ENCODE measurements at regions not wholly inside any gene's neighbourhood (a gene's known extent, or its start where the extent isn't known, plus 50 kb on each side); places are given as distances from the start of the nearest gene placed in this dataset.
"Not testable (repeated sequence)": the region's sequence is repeated elsewhere in the genome, so short reads cannot be mapped to it uniquely, and the experiment has no call there.

DNA sequence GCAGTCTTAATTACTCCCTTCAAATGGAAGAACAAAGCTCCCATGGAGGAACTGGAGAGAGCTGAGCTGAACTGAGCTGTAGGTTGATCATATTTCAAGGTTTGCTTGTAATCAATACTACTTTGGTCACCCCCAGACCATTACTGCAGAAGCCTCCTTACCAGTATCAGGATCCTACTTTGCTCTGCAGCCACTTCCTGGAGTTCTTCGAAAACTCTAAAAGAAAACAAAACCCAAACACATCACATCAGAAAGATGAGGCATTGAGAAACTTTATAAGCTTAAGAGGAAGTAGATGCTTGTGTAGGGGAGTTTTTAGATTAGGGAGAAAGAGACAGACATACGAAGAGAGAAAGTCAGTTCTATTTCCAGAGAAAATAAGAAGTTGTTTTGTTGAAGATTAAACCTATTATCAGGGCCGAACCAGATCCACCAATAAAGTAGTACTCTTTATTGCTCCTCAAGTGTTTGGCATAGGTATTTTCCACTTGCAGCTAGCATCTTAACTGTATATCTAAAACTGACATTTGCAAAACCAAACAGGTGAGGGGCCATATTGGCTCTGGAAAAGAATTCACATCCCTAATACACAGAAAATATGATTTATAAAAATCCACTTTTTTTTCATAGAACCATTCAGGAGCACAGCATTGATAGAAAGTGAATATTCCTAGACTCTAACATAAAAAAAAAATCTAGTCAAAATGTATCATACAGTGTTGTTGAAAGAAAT, 166.9 kb upstream of the KLF7 start:
- peak; percentile 72 for DNase-seq

DNA sequence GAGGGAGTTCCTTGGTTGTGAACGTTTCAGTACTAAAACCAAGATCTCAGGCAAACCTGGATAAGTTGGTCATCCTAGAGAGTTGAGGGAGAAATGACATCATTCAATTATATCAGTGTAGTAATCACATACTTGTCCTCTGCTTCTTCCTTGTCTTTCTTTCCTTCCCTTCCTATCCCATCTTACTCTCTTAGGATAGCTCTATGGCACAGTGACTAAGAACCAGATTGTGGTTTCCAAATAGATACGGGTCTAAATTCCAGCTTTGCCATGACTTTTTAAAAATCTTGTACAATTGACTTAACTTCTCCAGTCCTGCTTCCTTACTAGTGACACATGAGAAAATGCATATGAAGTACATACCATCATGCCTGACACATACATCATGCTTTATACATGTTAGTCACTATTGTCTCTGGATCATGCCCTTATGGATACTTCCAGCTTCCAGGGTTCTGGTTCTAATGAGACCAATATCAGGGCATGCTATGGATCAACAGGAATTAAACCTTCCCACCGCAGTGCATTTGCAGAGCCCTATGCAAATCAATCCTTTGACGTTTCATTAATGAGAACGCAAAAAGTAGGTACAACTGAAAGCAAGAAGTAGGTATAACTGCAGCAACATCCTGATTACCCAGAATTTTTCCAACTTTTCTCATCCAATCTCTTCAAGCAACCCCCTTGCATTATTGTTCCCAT, 168.0 kb upstream of the KLF7 start:
- DNase-seq: no peak

DNA sequence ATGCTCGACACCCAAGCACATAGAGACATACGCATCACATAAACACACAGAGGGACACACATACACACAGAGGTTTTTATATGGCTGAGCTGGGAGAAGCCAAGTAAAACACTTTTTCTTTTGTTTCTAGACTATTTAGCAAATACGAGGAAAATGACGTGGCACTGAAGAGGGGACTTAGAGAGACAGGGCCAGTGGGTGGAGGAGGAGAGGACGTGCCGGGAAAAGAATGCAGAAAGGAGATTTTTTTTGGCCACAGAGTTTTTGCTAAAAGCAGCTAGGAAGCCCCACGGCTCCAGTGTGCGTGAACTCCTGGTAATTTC, 168.5 kb upstream of the KLF7 start:
- DNase-seq: no peak

DNA sequence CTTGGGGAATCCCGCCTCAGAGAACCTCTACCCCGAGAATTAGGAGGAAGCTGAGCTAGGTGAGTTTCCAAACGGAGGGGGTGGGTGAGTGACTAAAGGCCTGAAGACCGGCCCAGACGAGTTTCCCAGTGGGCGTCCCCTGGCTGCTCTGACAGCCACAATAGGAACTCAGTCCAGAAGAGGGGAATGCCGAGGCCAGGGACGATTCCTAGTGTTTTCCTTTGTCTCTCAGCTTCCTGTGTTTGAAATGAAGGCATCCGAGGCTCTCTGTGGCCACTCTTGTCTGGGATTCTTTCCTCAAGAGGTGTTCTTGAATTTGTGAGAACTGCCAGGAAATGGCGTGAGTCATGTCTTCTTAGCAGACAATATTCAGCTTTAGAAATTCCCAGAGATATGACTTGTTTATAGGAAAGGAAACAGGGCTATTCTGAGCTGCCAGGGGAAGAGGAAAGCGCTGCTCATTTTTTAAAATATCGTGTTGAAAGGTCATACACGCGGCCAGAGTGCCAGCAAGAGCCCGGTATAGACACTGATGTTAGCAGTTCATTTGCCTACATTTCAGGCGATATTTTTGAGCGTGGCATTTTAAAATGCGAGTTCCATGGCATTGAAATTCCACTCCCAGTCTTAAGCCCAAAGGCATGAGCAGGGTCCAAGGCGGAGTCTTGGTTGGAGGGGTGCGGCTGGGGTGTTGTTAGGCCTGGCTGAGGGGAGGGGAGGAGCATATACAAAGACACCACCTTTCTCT, 169.1 kb upstream of the KLF7 start:
- no peak for DNase-seq

DNA sequence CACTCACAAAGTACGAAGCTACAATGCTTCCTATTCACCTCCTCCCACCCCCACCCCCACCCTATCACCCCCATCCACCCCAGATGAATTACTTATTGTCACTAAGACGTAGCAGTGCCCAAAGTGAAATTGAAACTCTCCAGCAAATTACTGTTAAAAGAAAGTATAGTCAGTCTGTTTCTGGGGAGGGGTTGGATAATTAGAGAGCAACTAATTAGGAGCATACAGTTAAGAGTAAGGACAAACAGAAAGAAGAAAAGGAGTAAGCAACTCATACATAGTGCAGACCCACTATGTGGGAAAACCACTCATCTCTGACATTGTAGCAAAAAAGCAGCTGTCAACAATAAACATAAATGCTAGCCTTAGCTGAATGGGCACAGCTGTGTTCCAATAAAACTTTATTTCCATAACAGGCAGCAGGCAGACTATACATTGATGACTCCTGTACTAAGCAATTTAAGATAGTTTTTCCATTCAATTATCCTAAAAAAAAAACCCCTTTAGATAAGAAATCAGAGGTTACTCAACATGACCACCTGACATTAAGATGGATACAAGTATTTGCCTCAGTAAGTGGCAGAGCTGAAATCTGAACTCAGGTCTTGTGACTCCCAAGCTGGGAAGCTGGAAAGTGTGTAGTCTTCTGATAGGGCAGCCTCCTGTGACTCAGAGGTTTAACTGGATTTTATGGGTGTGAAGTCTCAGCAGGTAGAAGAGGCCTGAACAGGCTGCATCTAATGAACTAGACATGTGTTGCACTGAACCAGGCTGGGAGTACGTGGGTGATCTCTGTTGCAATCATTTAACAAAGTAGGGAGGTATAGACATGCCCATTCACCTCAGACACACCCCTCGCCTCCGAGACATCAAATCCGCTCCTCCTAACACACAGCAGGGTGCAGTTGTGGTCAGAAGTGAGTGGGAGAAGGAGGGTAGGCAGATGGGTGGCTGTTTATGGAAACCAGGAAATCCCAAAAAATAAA, 171.8 kb upstream of the KLF7 start:
- DNase-seq: peak; percentile 62

DNA sequence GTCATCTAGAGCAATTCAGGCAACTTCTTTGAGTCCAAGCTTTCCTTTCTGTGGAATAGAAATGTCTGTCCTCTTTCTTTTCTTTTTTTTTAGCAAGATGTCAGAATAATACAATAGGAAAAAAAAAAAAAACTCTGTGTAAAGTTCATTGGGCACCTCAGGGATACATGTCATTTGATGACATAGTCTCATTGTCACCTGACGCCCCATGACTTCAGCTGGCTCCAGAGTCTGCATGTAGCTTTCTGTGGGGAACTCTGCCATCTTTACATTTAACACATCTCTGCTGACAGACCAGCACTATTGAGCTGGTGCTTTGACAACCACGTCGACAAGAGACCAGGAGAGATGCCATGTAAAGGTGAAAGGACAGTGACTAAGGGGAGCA, 172.5 kb upstream of the KLF7 start:
- no peak for DNase-seq

DNA sequence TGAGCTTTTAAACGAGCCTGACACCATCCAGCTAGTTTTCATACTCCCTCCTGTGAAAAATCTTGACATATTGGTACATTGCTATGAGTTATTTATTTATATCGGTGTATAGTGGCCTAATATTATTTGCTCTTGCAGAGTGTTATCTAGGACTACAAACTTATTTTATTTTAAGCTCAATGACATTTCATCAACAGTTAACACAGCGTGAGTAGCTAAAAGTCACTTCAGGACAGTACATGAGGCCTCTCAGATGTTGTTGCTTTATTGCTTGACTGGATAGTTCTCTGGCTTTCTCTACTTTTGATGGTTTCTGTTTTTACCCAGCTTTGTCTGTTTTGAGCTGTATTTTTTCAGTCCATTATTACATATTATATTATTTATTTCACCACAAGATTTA, 172.9 kb upstream of the KLF7 start:
- DNase-seq: no peak

DNA sequence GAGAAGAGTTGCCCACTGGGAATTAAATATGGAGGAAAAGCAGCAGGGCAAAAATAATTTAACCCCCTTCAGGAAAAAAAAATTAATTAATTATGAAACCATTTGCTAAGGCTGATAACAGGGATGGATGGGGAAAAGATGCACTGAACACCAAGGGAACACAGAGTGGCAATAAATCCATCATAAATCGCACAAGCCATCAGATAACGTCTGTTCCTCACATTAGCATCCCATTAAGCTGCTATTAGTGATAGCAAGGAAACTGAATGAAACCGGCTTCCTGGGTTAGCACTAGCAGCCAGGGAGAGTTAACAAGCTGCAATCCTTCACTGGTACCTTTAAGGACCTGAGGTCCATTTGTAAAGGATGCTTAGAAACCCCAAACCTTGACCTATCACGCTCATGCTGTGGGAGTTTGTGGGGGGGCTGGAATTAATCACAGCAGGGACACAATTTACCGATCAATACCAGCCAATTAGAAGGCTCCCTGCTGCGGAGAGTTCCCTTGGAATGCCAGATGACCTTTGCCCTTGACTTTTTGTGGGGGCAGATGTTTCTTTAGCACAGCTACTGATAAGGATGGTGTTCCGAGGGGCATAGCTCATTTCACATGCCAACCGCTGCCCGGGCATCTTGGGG, 175.5 kb upstream of the KLF7 start:
- DNase-seq: no peak

DNA sequence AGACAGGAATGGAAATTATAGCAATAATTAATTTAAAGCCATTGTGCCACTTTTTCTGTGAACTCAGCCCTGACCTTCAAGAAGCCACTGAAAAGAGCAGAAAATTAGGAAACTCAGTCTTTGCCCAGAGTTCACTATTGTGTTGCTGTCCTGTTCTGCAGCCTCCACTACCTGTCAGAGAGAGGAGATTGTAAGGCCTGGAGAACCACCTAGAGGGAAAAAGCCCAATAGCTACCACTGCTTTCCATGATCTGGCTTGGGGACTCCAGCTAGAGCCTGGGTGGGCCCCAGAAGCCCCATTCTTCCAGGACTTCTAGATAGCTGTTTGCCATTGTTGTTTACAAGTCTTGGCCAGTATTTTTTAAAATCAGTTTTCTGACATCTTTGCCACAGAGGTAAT, 176.1 kb upstream of the KLF7 start:
- peak; percentile 16 for DNase-seq

DNA sequence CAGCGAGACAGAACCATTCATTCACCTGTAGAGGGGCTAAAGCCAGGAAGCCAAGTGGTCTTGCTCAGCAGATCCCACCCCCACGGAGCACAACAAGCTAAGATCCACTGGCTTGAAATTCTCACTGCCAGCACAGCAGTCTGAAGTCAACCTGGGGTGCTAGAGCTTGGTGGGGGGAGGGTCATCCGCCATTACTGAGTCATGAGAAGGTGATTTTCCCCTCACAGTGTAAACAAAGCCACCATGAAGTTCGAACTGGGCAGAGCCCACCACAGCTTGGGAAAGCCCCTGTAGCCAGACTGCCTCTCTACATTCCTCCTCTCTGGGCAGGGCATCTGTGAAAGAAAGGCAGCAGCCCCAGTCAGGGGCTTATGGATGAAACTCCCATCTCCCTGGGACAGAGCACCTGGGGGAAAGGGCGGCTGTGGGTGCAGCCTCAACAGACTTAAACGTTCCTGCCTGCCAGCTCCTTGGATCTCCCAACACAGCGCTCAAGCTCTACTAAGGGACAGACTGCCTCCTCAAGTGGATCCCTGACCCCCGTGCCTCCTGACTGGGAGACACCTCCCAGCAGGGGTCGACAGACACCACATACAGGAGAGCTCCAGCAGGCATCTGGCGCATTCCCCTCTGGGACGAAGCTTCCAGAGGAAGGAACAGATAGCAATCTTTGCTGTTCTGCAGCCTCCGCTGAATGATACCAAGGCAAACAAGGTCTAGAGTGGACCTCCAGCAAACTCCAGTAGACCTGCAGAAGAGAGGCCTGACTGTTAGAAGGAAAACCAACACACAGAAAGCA, 179.0 kb upstream of the KLF7 start:
- DNase-seq: not testable (repeated sequence)

DNA sequence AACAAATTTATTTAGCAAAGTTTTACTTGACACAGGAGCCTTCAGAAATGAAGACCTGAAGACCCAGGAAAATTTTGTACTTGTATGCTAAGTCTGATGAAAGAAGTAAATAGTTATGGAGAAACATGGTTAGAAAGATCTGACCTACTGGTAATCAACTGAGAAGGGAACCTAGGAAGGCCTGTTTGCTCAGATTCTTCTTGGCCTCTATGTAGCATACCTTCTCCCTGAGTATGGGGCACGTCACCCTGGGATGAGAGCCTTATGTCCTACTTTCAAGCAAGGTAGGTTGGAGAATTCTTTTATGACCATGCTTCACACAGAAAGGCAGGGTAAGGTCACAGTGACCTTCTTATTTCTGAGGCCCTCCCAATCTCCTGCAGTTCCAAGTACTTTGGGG, 178.6 kb upstream of the CREB1 start:
- no peak for DNase-seq

DNA sequence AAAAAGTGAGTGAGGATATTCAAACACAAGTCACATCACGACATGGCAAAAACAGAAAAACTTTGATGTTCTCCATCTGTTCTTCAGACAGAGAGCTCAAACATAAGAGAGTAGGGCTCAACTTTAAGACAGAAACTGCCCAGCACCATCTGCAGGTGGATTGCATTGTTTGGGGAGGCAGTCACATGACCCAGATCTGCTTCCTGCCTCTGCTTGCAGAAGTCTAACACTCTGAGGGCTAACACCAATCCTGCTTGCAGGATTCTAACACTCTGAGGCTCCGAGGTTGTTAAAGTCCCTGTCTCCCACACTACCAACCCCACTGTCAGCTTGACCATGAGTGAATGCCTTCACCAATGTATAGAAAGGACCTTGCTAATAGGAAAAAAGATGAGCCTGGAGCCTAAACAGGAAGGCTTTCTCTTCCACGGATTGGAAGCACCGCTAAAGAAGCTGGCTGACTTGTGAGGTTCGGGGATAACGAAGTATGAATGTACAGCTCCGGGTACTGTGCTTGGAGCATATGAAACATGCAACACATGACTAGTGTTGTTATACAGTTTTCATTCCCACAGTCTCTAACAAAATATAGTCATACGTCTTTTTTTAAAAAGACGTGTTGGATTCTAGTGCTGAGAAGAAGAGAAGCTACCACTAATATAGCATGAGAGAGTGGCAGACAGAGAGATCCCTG, 176.6 kb upstream of the CREB1 start:
- peak; percentile 53 for DNase-seq

DNA sequence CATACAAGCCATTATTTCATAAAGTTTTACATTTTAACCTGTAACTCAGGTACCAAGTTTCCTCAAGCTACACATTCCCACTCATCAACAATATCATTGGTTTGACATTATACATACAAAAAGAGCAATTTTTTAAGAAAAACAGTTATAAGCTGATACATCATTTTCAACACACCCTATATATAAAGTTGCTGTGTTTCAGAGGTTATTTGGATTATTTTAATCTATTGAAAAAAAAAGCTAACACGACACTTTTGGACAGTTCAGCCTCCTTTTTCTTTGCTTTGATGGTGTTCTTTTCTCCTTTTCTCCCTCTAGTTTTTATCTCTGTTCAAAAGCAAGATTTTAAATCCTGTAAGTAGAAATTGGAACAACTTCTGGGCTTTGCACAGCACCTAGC, 175.9 kb upstream of the CREB1 start:
- DNase-seq: no peak

DNA sequence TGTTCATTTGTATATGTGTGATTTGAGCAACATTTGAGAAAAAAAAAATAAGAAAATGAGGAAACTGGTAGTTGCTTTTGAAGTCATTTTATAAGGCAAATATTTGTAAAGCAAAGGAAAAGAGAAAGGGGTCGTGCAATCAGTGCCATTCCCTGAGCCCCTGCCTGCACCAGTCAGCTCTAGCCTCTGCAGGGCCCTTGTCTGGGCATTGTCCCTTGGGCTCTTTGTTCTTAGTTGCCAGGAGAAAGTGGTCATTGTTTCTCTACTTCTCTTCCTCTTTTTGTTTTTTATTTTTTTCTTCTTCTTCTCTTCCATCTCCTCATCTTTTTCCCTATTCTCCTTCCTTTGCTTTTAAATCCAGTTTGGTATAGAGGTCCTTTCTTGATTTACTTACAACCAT, 175.3 kb upstream of the CREB1 start:
- no peak for DNase-seq

DNA sequence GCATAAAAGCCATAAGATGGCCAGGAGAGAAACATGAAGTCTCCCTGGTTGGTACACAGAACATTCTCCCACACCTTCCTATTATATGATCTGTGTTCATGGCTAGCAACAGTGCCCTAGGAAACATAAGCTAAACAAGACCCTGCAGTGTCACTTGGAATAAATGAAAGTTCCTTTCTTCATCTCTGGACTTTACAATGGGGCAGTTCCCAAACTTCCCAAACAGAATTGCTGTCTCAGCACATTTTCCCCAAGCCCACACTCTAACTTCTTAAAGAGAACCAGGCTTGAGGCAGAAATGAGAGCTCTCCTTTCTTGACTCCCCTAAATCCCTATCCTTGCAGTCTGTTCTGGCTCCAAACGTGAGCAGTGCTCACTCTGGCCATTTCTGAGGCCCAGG, 173.2 kb upstream of the CREB1 start:
- DNase-seq: no peak

DNA sequence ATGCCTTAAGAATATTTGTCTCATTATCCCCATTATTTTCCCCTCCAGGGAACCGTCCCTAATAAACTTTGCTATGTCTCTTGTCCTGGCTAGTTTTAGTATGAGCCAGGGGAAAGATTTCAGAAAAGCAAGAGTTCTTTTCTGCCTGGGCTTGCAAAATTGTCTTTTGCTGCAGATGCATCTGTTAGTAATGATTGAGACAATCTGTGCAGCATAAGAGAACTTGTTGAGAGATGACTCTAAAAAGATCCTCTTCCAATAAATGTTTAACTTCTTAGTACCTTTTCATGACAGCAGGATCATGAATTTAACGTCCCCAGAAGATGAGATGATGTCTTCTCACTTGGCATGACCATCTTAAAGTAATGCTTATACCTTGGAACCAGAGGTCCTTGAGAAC, 172.5 kb upstream of the CREB1 start:
- no peak for DNase-seq

DNA sequence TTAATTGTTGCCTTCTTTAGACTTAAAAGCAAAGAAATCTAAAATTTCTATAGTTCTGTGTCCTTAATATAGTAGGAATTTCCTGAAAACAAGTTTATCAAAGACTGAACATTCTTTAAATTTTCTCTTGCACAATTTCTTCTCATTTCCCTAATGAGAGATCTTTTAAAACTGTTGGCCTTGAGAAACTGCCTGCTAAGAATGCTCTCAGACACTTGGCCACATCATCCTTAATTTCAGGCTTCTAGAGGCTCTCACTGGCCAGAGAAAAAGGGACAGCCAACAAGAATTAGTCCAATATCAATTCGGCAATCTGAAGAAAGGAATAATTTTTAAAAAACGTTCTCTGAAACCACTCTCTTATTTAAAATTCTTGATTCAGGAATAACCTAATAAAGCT, 167.0 kb upstream of the CREB1 start:
- no peak for DNase-seq

DNA sequence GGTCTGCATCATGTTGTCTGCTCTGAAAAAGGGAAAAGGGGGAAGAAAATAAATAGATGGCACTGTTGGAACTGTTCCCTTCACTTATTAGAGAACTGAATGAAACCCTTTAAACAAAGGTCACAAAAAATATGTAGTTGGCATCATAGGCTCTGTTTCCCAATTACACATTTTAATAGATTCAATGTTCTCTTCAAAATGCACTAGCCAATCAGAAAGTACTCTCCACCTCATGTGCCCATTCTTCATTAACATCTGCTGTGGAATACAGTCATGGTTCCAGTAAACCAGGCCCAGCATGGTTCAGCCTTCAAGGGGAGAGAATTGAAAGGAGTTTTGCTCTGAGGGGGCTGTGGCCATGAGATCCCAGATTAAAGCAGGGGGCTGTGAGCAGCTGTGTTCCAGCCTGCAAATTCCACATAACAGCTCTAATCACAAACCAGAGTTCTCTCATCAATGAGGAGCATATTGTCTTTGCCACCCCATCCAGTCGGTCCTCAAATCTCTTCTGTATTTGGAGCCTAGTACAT, 165.9 kb upstream of the CREB1 start:
- DNase-seq: no peak

DNA sequence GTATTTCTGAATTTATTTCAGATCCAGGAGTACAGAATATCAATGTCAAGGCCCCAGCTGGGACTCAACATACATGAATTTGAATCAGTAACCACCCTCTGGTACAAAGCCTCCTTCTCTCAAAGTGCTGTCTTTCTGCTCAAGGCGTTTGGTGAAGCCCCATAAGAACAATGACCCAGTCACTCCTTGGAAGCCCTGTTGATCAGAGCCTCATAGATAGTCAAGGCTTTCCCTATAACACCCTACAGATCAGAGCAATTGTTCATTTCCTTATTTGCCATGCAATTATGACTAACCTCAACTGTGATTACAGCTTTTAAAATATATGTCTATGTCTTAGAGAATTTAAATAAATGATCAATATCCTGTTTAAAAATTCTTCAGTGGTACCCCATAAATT, 159.1 kb upstream of the CREB1 start:
- no peak for DNase-seq

DNA sequence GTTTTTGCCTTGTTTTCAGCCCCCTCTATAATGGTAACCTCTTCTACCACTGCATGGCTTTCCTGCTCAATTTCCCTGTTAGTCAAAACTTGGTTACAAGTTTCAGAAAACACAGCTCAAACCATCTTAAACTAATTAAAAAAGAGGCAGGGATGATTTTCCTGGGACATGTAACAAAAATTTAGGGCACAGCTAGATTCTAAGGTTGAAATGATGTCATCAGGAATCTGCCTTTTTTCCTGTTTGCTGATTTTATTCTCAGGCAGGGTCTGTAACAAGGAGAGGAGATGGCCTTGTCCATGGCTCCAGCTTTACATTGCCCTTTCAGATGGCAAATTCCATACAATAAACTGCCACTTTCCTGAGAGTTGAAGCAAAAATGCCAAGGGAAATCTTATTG, 157.9 kb upstream of the CREB1 start:
- DNase-seq: no peak

DNA sequence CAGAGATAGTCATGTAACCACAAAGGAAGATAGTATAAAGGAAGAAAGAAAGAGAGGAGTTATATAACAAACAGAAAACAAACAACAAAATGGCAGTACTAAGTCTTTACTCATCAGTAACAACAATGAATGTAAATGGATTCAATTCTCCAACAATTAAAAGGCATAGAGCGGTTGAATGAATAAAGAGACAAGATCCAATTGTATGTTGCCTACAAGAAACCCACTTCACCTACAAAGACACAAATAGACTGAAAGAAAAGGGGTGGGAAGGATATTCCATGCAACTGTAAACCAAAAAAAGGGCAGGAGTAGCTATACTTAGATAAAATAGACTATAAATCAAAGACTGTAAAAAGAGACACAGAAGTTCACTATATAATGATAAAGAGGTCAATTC, 157.3 kb upstream of the CREB1 start:
- no peak for DNase-seq

Data from OCI-M1 (cell line).